Motor neuron (in vitro differentiated cells): ENCODE measurements at regions not wholly inside any gene's neighbourhood (a gene's known extent, or its start where the extent isn't known, plus 50 kb on each side); places are given as distances from the start of the nearest gene placed in this dataset.
"Not testable (repeated sequence)": the region's sequence is repeated elsewhere in the genome, so short reads cannot be mapped to it uniquely, and the experiment has no call there.

ENCODE experiments used
- ATAC-seq, 8 experiments: fragments of 200-7000 bp; cut with Tn5 transposase; replicated peaks in 6 of 8; 2 replicates each; pipeline ENCODE4 v1.8.0; 2021; ENCODE audit warnings: mild to moderate bottlenecking in 8 of 8, moderate library complexity in 8 of 8
- H3K27ac ChIP-seq, 2 donors: fragments of 250-450 bp; sonication (Bioruptor Pico); 2 replicates each; pipeline ENCODE4 v1.9.0; 2021; ENCODE audit warnings: antibody characterized with exemption in 2 of 2, mild to moderate bottlenecking in 2 of 2, moderate library complexity in 1 of 2
- H3K4me1 ChIP-seq, 2 donors: fragments of 250-450 bp; sonication (Bioruptor Pico); replicated peaks in 1 of 2; 2 replicates each; pipeline ENCODE4 v1.6.1; 2021; ENCODE audit warnings: antibody characterized with exemption in 2 of 2, mild to moderate bottlenecking in 2 of 2, moderate library complexity in 1 of 2
- H3K4me3 ChIP-seq, 5 donors: fragments of 250-450 bp; sonication (Bioruptor Pico); 2 replicates each; pipeline ENCODE4 v1.9.0; 2021; ENCODE audit warnings: antibody characterized with exemption in 5 of 5, mild to moderate bottlenecking in 5 of 5, moderate library complexity in 4 of 5
- WGBS, 10 experiments: fragments of 450-650 bp; shearing (Covaris generic); methylation state at CpG; one replicate each; pipeline ENCODE4 v1.0.0; 2022; 5-methylcytosine and 5-hydroxymethylcytosine counted together
- in situ Hi-C, 9 experiments: fragments of 400-800 bp; cut with MboI; loops; one replicate each; pipeline ENCODE4 v1.15.0; 2021; ENCODE audit warnings: low sequenced_read_pairs in 9 of 9, low pct_unique_long_range_greater_than_20kb in 2 of 9; ENCODE audit not compliant: unreplicated experiment in 9 of 9

DNA sequence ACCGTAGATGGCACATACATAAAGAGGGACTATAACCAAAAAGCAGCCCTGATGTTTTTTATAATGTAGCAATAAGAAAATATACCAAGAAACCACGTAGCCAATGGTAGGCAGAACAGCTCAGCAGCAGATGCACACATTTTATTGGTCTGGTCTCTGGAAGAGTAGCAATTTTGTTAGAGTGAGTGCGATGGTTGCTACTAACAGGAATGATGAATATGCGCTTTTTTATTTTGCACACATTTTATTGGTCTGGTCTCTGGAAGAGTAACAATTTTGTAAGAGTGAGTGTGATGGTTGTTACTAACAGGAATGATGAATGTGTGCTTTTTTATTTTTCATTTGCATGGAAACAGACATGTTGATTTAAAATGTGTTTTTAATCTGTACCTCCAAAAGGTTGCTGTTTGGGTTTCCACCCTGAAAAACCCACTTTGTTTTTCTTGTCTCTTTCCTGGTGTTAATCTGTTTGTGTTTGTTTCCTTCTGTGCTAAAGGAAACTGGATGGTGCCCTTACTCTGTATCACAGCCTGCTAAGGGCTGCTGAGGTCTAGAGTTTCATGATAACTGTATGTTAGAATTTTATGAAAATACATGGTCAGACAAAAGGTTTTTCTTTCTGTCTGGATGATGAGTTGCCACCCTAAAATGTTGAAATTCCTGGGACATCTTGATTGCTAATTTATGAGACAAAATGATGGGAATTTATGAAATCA is 221.1 kb downstream of the ZNF37A start:
- WGBS, 10 experiments: 7 to 90% (median 40%) methylated on average over 1 to 4 of the region's 4 CpGs; no CpG with 5 or more reads in 1 of the 10 experiments
- ATAC-seq: peak in 3 of 8 experiments; percentile 85 to 93 (median 86)
- in situ Hi-C loops, H3K4me3 ChIP-seq, H3K27ac ChIP-seq, H3K4me1 ChIP-seq: not testable (repeated sequence)

DNA sequence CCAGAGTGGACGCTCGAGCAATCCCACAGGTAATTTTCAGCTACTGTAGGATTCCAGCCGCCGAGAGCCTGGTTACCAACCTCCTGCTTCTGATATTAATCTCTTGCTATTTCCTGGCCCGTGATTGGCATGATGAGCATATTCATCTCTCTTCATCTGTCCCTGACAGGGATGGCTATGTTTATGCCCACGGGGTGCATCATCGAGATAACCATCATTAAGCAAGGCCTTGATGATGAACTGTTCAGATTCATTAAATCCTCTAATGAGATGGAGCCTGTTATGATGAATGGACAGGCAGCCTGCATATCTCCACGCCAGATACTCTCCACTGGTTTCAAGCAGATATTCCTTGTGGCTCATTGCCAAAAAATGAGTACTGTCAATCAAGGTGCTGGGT is 227.3 kb downstream of the ZNF37A start:
- 0 to 80% (median 47%) methylated on average over 1 to 3 of the region's 8 CpGs; no CpG with 5 or more reads in 6 of the 10 experiments for WGBS, 10 experiments
- in situ Hi-C loops, H3K4me1 ChIP-seq, ATAC-seq, H3K27ac ChIP-seq, H3K4me3 ChIP-seq: not testable (repeated sequence)

- 0 to 67% (median 37%) methylated on average over 1 to 2 of the region's 2 CpGs; no CpG with 5 or more reads in 4 of the 10 experiments for WGBS, 10 experiments
- in situ Hi-C loops, H3K27ac ChIP-seq, ATAC-seq, H3K4me3 ChIP-seq, H3K4me1 ChIP-seq: not testable (repeated sequence)
These were observed 236.2 kb downstream of the ZNF37A start for GRCh38 chr10:38330306-38330705.

DNA sequence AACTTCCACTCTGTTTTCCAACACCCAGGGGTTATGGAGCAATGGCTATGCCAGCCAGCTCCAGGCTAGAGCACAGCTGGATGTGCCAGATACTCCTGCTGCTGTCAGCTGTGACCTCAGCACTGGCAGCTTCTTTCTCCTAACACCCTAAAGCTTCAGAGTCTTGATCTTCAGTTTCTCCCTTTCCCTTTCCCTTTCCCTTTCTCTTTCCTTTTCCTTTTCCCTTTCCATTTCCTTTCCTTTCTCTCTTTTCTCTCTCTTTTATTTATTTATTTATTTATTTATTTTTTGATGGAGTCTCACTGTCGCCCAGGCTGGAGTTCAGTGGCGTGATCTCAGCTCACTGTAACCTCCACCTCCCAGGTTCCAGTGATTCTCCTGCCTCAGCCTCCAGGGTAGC is 237.0 kb downstream of the ZNF37A start:
- H3K27ac ChIP-seq, H3K4me1 ChIP-seq, H3K4me3 ChIP-seq, in situ Hi-C loops, ATAC-seq: not testable (repeated sequence)
- 20 to 81% (median 41%) methylated on average over 1 to 2 of the region's 2 CpGs; no CpG with 5 or more reads in 4 of the 10 experiments for WGBS, 10 experiments

DNA sequence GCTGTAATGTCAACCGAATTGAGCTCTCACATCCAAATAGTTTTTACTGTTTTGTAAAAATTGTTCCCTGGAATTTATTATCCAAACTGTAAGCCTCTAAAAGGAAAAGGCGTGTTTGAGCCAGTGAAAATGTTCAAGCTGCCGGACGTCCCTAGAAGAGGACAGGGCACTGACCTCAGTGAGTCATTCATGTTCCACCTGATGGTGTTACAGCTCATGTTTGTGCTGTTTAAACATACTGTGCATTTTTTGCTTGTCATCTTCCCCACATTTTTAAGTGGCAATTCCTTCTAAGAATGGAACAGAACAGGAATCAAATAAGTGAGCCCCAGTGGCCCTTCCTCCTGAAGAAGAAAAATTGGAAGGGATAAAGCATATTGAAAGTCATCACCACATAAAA is 239.6 kb downstream of the ZNF37A start:
- in situ Hi-C loops, H3K4me1 ChIP-seq: not testable (repeated sequence)
- 0 to 67% (median 14%) methylated on average over 1 of the region's 4 CpGs; no CpG with 5 or more reads in 3 of the 10 experiments for WGBS, 10 experiments

GRCh38 chr10:38350645-38351044 is 256.5 kb downstream of the ZNF37A start:
- H3K4me1 ChIP-seq, ATAC-seq, in situ Hi-C loops, H3K27ac ChIP-seq, H3K4me3 ChIP-seq: not testable (repeated sequence)
- 100% methylated on average over 1 of the region's 1 CpG; no CpG with 5 or more reads in 9 of the 10 experiments for WGBS, 10 experiments

More for the DNA sequence above, 239.6 kb downstream of the ZNF37A start:
- not testable (repeated sequence) for H3K27ac ChIP-seq, H3K4me3 ChIP-seq, ATAC-seq

GRCh38 chr10:38354410-38354809 is 260.3 kb downstream of the ZNF37A start:
- ATAC-seq, H3K4me1 ChIP-seq, H3K27ac ChIP-seq, in situ Hi-C loops, H3K4me3 ChIP-seq: not testable (repeated sequence)
- WGBS, 10 experiments: 20 to 80% (median 30%) methylated on average over 1 to 2 of the region's 3 CpGs; no CpG with 5 or more reads in 7 of the 10 experiments

- H3K27ac ChIP-seq: peak overlapping the region; percentile 71 to 73
- H3K4me1 ChIP-seq, in situ Hi-C loops: not testable (repeated sequence)
- peak overlapping the region in 4 of 5 donors; percentile 30 to 48 (median 38) for H3K4me3 ChIP-seq
- ATAC-seq: peak; percentile 97 to 100 (median 99)
- WGBS, 10 experiments: 20 to 90% (median 36%) methylated on average over 1 to 5 of the region's 41 CpGs; no CpG with 5 or more reads in 6 of the 10 experiments
These were observed 261.9 kb downstream of the ZNF37A start for GRCh38 chr10:38355911-38356526.

GRCh38 chr10:38356527-38356926 is 262.4 kb downstream of the ZNF37A start:
- H3K27ac ChIP-seq, in situ Hi-C loops, H3K4me1 ChIP-seq: not testable (repeated sequence)
- peak overlapping the region in 3 of 5 donors; percentile 18 to 37 (median 36) for H3K4me3 ChIP-seq
- ATAC-seq: peak; percentile 47 to 64 (median 55)
- no CpG with 5 or more reads among the region's 16 CpGs for WGBS, 10 experiments

DNA sequence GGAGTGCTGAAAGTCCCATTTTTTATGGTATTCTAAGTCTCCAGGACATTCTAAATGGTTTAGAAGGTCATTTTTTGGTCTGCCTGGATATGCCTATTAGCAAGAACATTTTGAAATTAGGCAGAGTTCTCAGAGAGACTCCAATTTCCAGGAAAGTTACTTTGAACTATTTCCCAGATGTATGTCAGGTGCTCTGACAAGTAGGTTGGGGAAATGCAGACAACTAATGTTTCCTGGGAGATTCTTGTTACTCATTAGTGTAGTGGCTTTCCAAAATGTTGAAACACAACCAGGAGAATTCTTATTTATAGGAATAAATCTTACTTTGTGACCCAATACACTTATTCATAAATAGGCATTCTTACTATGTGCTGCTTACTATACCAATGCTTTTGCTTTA is 268.4 kb downstream of the ZNF37A start:
- H3K4me3 ChIP-seq, H3K27ac ChIP-seq, in situ Hi-C loops, H3K4me1 ChIP-seq: not testable (repeated sequence)
- ATAC-seq: peak in 1 of 8 experiments; percentile 20

DNA sequence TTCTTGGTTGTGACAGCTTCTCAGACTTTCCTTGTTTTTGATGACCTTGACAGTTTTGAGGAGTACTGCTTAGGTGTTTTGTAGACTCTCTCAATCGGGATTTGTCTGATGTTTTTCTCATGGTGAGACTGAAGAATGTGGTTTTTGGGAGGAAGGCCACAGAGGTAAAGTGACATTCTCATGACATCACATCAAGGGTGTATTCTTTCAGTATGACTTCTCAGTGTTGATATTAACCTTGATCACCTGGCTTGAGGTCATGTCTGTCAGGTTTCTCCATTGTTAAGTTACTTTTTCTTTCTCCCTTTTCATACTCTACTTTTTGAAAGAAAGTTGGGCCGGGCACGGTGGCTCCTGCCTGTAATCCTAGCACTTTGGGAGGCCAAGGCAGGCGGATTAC is 269.9 kb downstream of the ZNF37A start:
- H3K4me3 ChIP-seq, in situ Hi-C loops, H3K27ac ChIP-seq, H3K4me1 ChIP-seq, ATAC-seq: not testable (repeated sequence)
- WGBS, 10 experiments: 88 to 100% methylated on average over 1 to 3 of the region's 4 CpGs; no CpG with 5 or more reads in 8 of the 10 experiments

DNA sequence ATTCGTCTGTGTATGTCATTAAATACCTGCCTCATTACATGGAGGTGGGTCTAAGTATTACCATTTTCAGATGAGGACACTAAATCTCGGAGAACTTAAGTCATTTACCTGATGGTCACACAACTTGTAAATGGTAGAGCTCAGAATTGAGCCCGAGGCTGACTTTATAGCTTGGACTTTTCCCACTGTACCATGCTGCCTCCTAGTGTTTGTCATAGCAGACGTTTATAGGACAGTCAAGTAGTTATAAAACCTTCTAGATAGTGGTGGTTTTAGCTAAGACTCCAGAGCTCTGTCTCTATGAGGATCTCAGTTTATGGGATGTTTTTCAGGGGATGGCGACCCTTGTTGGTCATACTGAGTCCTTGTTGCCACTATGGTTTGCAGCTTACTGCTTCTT is 271.8 kb downstream of the ZNF37A start:
- peak in 3 of 8 experiments; percentile 87 to 93 (median 93) for ATAC-seq
- H3K4me3 ChIP-seq, H3K4me1 ChIP-seq, H3K27ac ChIP-seq, in situ Hi-C loops: not testable (repeated sequence)
- 20 to 80% (median 60%) methylated on average over 1 to 3 of the region's 5 CpGs; no CpG with 5 or more reads in 5 of the 10 experiments for WGBS, 10 experiments

GRCh38 chr10:38383800-38384199 is 289.7 kb downstream of the ZNF37A start:
- H3K27ac ChIP-seq, H3K4me1 ChIP-seq, in situ Hi-C loops, ATAC-seq, H3K4me3 ChIP-seq: not testable (repeated sequence)
- WGBS, 10 experiments: 38 to 94% (median 67%) methylated on average over 1 to 2 of the region's 2 CpGs; no CpG with 5 or more reads in 3 of the 10 experiments
